Gastroesophageal sphincter (tissue), 4 donors: ENCODE measurements at regions not wholly inside any gene's neighbourhood (a gene's known extent, or its start where the extent isn't known, plus 50 kb on each side); places are given as distances from the start of the nearest gene placed in this dataset.

ENCODE experiments used
- ATAC-seq: fragments of 150-250 bp; one replicate; pipeline ENCODE4 v1.9.1; 2016; ENCODE audit warnings: mild to moderate bottlenecking, moderate library complexity
- H3K27ac ChIP-seq, 4 donors: fragments of 200-600 bp; sonication (generic) in 3 of 4; 1 replicate in 3 of 4; 2 replicates in 1 of 4; pipeline ENCODE4 v1.5.1; 2016 to 2019
- H3K27me3 ChIP-seq: fragments of 200-600 bp; sonication (generic); one replicate; pipeline ENCODE4 v1.5.1; 2019
- H3K36me3 ChIP-seq, 2 donors: fragments of 200-600 bp; sonication (generic); one replicate each; pipeline ENCODE4 v1.5.1; 2019; ENCODE audit warnings: control low read depth in 1 of 2
- H3K4me1 ChIP-seq, 3 donors: fragments of 200-600 bp; sonication (generic); 1 replicate in 2 of 3; 2 replicates in 1 of 3; pipeline ENCODE4 v1.5.1; 2016 to 2019; ENCODE audit warnings: control low read depth in 2 of 3
- H3K4me3 ChIP-seq, 2 donors: fragments of 200-600 bp; sonication (generic); one replicate each; pipeline ENCODE4 v1.5.1; 2019; ENCODE audit warnings: mild to moderate bottlenecking in 1 of 2, moderate library complexity in 1 of 2
- H3K9me3 ChIP-seq, 3 donors: fragments of 200-600 bp; sonication (generic); one replicate each; pipeline ENCODE4 v1.5.1; 2017 to 2019; ENCODE audit warnings: control low read depth in 2 of 3
- EP300 ChIP-seq: sonication (generic); formaldehyde crosslinking; IDR thresholded peaks from one replicate; pipeline ENCODE4 v1.6.1; 2017; ENCODE audit warnings: antibody characterized with exemption, mild to moderate bottlenecking
- POLR2A ChIP-seq, 2 donors: fragments of 450-650 bp; IDR thresholded peaks; one replicate each; pipeline ENCODE4 v1.6.1; 2017; ENCODE audit warnings: antibody characterized with exemption in 2 of 2, mild to moderate bottlenecking in 2 of 2, moderate library complexity in 1 of 2
- POLR2AphosphoS5 ChIP-seq: sonication (generic); formaldehyde crosslinking; IDR thresholded peaks from one replicate; pipeline ENCODE4 v1.6.1; 2017; ENCODE audit warnings: antibody characterized with exemption
- WGBS, 2 donors: methylation state at CpG; one replicate each; pipeline ENCODE4 v1.1.5; 2018; ENCODE audit warnings: low coverage in 1 of 2; 5-methylcytosine and 5-hydroxymethylcytosine counted together
- TF ChIP-seq, protein P1 (sequence below), 4 experiments: fragments of 200-600 bp in 2 of 4; fragments of 450-650 bp in 2 of 4; sonication (generic) in 1 of 4; IDR thresholded peaks; one replicate each; pipeline ENCODE4 v1.5.1; 2017 to 2019; ENCODE audit warnings: antibody characterized with exemption in 4 of 4, mild to moderate bottlenecking in 2 of 4, moderate library complexity in 2 of 4

DNA sequence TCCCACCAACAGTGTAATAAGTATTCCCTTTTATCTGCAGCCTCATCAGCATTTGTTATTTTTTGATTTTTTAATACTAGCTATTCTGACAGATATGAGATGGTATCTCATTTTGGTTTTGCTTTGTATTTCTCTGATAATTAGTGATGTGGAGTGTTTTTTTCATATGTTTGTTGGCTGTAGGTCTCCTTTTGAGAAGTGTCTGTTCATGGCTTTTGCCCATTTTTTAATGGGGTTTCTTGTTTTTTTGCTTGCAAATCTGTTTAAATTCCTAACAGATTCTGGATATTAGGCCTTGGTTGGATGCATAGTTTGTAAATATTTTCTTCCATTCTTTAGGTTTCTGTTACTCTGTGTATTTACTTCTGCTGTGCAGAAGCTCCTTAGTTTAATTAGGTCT is 445.4 kb upstream of the DAB2 start:
- Histone ChIP-seq H3K4me1 (no peaks in the 10 kb centered on the region), H3K9me3 (peaks cover 0 to 7% (median 0%) of the 10 kb centered on the region in 3 donors), H3K27ac (no peak overlapping the region), H3K4me3 (no peak overlapping the region), H3K36me3 (no peaks in the 10 kb centered on the region), H3K27me3 (no peaks in the 10 kb centered on the region)
- ATAC-seq, result no peak
- TF ChIP-seq POLR2AphosphoS5, result no peak

DNA sequence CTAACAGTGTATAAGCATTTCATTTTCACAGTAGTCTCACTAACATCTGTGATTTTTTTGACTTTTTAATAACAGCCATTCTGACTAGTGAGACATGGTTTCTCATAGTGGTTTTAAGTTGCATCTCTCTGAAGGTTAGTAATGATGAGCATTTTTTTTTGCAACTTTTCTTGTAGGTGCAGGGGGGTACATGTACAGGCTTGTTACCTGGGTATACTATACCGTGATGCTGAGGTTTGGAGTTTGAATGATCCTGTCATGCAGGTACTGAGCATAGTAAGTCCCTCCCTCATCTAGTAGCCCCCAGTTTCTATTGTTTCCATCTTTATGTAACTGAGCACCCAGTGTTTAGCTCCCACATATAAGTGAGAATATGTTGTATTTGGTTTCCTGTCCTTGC is 444.6 kb upstream of the DAB2 start:
- H3K9me3 ChIP-seq, result peaks cover 0 to 7% (median 0%) of the 10 kb centered on the region in 3 donors
- H3K36me3 ChIP-seq, result no peaks in the 10 kb centered on the region
- no peak for ATAC-seq
- H3K27me3 ChIP-seq, result no peaks in the 10 kb centered on the region
- H3K4me3 ChIP-seq, result no peak overlapping the region
- 80 to 91% methylated on average over 1 of the region's 1 CpG for WGBS, 2 donors
- no peaks in the 10 kb centered on the region for H3K4me1 ChIP-seq
- no peak overlapping the region for H3K27ac ChIP-seq
- TF ChIP-seq POLR2AphosphoS5 (no peak), EP300 (no peak), POLR2A (IDR thresholded peaks at IDR 0.05) (no peak)
- TF ChIP-seq, protein P1, sequence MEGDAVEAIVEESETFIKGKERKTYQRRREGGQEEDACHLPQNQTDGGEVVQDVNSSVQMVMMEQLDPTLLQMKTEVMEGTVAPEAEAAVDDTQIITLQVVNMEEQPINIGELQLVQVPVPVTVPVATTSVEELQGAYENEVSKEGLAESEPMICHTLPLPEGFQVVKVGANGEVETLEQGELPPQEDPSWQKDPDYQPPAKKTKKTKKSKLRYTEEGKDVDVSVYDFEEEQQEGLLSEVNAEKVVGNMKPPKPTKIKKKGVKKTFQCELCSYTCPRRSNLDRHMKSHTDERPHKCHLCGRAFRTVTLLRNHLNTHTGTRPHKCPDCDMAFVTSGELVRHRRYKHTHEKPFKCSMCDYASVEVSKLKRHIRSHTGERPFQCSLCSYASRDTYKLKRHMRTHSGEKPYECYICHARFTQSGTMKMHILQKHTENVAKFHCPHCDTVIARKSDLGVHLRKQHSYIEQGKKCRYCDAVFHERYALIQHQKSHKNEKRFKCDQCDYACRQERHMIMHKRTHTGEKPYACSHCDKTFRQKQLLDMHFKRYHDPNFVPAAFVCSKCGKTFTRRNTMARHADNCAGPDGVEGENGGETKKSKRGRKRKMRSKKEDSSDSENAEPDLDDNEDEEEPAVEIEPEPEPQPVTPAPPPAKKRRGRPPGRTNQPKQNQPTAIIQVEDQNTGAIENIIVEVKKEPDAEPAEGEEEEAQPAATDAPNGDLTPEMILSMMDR (IDR thresholded peaks at IDR 0.05), result no peak

DNA sequence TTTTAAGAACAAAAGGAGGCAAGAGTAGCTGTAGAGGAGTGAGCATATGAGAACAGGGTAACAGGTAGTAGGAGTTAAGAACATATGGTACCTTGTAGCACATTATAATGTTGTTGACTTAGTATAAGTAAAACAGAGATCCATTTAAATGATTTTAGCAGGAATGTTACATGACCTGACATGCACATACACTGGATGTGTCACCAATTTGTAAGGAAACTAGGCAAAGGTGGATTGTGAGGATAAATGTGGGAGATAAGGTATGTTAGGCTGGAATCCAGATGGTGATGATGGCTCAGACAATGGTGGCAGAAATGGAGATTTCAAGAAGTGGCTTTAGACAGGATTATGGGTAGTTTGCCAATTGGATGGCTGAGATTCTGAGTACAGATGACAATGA is 443.1 kb upstream of the DAB2 start:
- TF ChIP-seq EP300, result no peak
- TF ChIP-seq, protein P1 (IDR thresholded peaks at IDR 0.05), result no peak
- no peak for TF ChIP-seq POLR2AphosphoS5
- TF ChIP-seq POLR2A (IDR thresholded peaks at IDR 0.05), result no peak
- Histone ChIP-seq H3K4me3 (no peak overlapping the region), H3K36me3 (no peaks in the 10 kb centered on the region), H3K9me3 (peaks cover 0 to 7% (median 0%) of the 10 kb centered on the region in 3 donors), H3K27me3 (no peaks in the 10 kb centered on the region), H3K4me1 (no peaks in the 10 kb centered on the region), H3K27ac (no peak overlapping the region)
- ATAC-seq, result no peak

DNA sequence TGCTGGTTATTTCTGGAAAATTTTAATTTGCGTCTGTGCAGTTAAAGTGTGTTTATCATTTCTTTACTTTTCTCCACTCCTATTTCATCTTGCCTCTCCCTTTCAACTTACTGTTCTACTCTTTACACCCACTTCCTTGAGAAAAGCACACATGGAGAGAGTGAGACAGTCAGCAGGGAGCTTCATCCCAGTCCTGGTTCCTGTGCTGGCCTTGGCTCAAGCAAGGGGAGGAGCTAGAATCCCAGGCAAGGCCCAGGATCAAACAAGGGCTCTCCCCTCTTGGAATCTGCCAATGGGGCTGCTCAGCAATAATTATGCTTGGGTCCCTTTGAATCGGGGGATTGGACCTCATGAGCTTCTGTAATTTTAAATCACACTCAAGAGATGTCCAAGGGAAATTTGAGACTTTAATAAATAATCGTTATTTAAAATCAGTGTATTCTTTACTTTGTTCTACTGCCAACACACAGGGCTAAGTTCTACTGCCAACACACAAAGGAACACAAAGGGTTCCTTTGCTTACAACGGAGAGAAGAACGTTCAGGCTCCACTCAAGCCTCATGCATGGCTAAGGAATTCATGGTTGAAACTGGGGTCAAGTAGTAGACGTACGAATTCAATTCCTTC is 439.3 kb upstream of the DAB2 start:
- Histone ChIP-seq H3K27me3 (no peaks in the 10 kb centered on the region), H3K27ac (no peak overlapping the region), H3K36me3 (no peaks in the 10 kb centered on the region), H3K4me1 (no peaks in the 10 kb centered on the region), H3K4me3 (no peak overlapping the region), H3K9me3 (no peaks in the 10 kb centered on the region)
- TF ChIP-seq EP300 (no peak), POLR2A (IDR thresholded peaks at IDR 0.05) (no peak), POLR2AphosphoS5 (no peak)
- TF ChIP-seq, protein P1 (IDR thresholded peaks at IDR 0.05), result no peak
- ATAC-seq, result no peak
- WGBS, 2 donors, result 50 to 80% methylated on average over 3 to 7 of the region's 7 CpGs

DNA sequence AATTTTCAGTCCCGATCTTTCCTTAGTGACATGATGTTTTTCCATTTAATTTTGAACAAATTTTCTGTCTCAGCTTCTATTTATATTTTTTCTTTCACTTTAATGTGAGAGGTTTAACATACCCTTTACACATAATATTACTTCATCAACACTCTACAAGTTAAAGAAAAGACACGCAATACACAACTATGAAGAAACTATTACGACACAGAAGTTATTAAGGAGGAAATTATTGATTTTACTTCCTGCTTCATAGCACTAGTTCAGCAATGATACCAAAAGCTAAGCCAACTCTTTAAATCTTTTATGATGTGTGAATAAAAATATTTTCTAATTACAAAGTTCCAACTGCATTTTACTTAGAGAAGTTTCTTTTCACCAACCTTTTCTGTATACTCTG is 432.3 kb upstream of the DAB2 start:
- WGBS, 2 donors, result 71 to 76% methylated on average over 3 of the region's 3 CpGs
- no peak for TF ChIP-seq POLR2A (IDR thresholded peaks at IDR 0.05)
- no peak for TF ChIP-seq POLR2AphosphoS5
- TF ChIP-seq, protein P1 (IDR thresholded peaks at IDR 0.05), result no peak
- TF ChIP-seq EP300, result no peak
- no peaks in the 10 kb centered on the region for H3K27me3 ChIP-seq
- no peaks in the 10 kb centered on the region for H3K4me1 ChIP-seq
- H3K36me3 ChIP-seq, result no peaks in the 10 kb centered on the region
- no peak overlapping the region for H3K4me3 ChIP-seq
- no peak for ATAC-seq
- H3K27ac ChIP-seq, result no peak overlapping the region
- H3K9me3 ChIP-seq, result no peaks in the 10 kb centered on the region
